Panc1 (cell line): ENCODE measurements at regions not wholly inside any gene's neighbourhood (a gene's known extent, or its start where the extent isn't known, plus 50 kb on each side); places are given as distances from the start of the nearest gene placed in this dataset.

Experiments
- CTCF ChIP-seq: fragments of 450-650 bp; IDR thresholded peaks from 2 replicates; pipeline ENCODE4 v1.5.1; 2017; ENCODE audit warnings: mild to moderate bottlenecking
- POLR2AphosphoS5 ChIP-seq: IDR thresholded peaks from 2 replicates; pipeline ENCODE4 v1.6.1; 2012; ENCODE audit warnings: mild to moderate bottlenecking, low read depth, low read length, moderate library complexity
- REST ChIP-seq, 2 experiments: IDR thresholded peaks; 2 replicates each; pipeline ENCODE4 v1.6.1; 2011 to 2012; ENCODE audit warnings: low read depth in 2 of 2, control low read depth in 1 of 2, low read length in 1 of 2, mild to moderate bottlenecking in 1 of 2, moderate library complexity in 1 of 2; ENCODE audit not compliant: insufficient read depth in 1 of 2

GRCh38 chr15:86021281-86022264 is 58.1 kb upstream of the AGBL1 start:
- TF ChIP-seq CTCF: no peak
- TF ChIP-seq POLR2AphosphoS5: no peak
- no peak for TF ChIP-seq REST (IDR thresholded peaks at IDR 0.05; ENCODE audit: insufficient read depth in 1 of 2, low read depth in 2 of 2, low read length in 1 of 2)
